Uterus (tissue), 2 donors: ENCODE measurements at regions not wholly inside any gene's neighbourhood (a gene's known extent, or its start where the extent isn't known, plus 50 kb on each side); places are given as distances from the start of the nearest gene placed in this dataset.

Experiments used
- POLR2A ChIP-seq, 2 donors: fragments of 450-650 bp; IDR thresholded peaks; one replicate each; pipeline ENCODE4 v1.6.1; 2016; ENCODE audit warnings: antibody characterized with exemption in 2 of 2, mild to moderate bottlenecking in 1 of 2, moderate library complexity in 1 of 2
- TF ChIP-seq, protein P1 (sequence below), 4 experiments: fragments of 200-600 bp in 2 of 4; fragments of 450-650 bp in 2 of 4; sonication (generic) in 2 of 4; IDR thresholded peaks; one replicate each; pipeline ENCODE4 v1.5.1; 2016 to 2019; ENCODE audit warnings: antibody characterized with exemption in 4 of 4, mild to moderate bottlenecking in 2 of 4, moderate library complexity in 1 of 4

DNA sequence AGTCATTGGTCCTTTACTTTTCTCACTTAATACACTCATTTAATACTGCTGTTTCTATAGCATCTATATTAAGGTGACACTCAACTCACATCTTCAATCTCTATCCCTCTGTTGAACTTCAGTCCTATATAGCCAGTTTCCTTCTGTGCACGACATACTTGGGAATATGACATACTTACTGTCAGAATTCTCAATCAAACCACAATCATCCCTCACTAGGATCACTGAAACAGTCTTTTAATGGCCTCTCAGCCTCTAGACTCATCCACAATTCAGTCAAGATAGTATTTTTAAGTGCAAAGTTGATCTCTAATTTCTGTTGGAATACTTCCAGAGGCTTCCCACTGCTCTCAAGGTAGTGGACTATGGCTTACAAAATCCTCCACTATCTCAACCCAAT is 251.0 kb upstream of the MEF2C start:
- TF ChIP-seq, protein P1, sequence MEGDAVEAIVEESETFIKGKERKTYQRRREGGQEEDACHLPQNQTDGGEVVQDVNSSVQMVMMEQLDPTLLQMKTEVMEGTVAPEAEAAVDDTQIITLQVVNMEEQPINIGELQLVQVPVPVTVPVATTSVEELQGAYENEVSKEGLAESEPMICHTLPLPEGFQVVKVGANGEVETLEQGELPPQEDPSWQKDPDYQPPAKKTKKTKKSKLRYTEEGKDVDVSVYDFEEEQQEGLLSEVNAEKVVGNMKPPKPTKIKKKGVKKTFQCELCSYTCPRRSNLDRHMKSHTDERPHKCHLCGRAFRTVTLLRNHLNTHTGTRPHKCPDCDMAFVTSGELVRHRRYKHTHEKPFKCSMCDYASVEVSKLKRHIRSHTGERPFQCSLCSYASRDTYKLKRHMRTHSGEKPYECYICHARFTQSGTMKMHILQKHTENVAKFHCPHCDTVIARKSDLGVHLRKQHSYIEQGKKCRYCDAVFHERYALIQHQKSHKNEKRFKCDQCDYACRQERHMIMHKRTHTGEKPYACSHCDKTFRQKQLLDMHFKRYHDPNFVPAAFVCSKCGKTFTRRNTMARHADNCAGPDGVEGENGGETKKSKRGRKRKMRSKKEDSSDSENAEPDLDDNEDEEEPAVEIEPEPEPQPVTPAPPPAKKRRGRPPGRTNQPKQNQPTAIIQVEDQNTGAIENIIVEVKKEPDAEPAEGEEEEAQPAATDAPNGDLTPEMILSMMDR (IDR thresholded peaks at IDR 0.05), result no peak
- TF ChIP-seq POLR2A (IDR thresholded peaks at IDR 0.05), result no peak
